K562 (cell line): ENCODE measurements at regions not wholly inside any gene's neighbourhood (a gene's known extent, or its start where the extent isn't known, plus 50 kb on each side); places are given as distances from the start of the nearest gene placed in this dataset.

ENCODE experiments used
- ATAC-seq: fragments of 200-7000 bp; cut with Tn5 transposase; 3 replicates; pipeline ENCODE4 v1.9.1; 2020; ENCODE audit warnings: moderate library complexity
- BruUV-seq: library from RNA; stranded (reverse); fragments of 400-500 nt; replicated peaks from 2 replicates; lab custom pipeline; 2021; lab: Mats Ljungman, UMichigan
- CTCF ChIA-PET: fragments of 300-600 bp; formaldehyde crosslinking; extraction: SDS; loops from one replicate; lab custom pipeline; 2021; ENCODE audit warnings: low intra/inter-chr PET ratio; lab: Yijun Ruan, JAX
- POLR2A ChIA-PET: fragments of 300-600, 350-650 bp; sonication (Branson Sonifier 250); formaldehyde crosslinking; extraction: SDS; loops from one replicate; lab custom pipeline; 2021; ENCODE audit warnings: antibody characterized with exemption, inconsistent platforms; lab: Yijun Ruan, JAX
- DNase-seq, 4 experiments: peaks; one replicate each; pipeline versions ENCODE4 v3.0.0 to v3.0.0-alpha.2; 2011 to 2018; ENCODE audit warnings: low spot score in 3 of 4, mixed read lengths in 3 of 4; ENCODE audit errors: extremely low read depth in 1 of 4
- FAIRE-seq: peaks from 2 replicates; lab custom pipeline; 2011; peaks lifted over from hg19 to GRCh38; lab: Jason Lieb, UNC
- H2AFZ ChIP-seq: 2 replicates; pipeline ENCODE4 v1.6.0; 2011; ENCODE audit warnings: low read depth, low read length, control low read depth, inconsistent platforms
- H3K27ac ChIP-seq: fragments of 200-600 bp; 3 replicates; pipeline ENCODE4 v1.8.0; 2011; ENCODE audit warnings: low read depth, mild to moderate bottlenecking, control low read depth, inconsistent platforms, low read length, moderate library complexity, mixed read lengths; ENCODE audit errors: extremely low read depth
- H3K27me3 ChIP-seq, 2 experiments: fragments of 300-600 bp in 1 of 2; 2 replicates in 1 of 2; 3 replicates in 1 of 2; pipeline versions ENCODE4 v1.6.0 to v1.8.0; 2011; ENCODE audit warnings: inconsistent platforms in 2 of 2, low read length in 2 of 2, mild to moderate bottlenecking in 1 of 2, mixed read lengths in 1 of 2, moderate library complexity in 1 of 2; ENCODE audit not compliant: control insufficient read depth in 2 of 2, insufficient read depth in 2 of 2
- H3K36me3 ChIP-seq: fragments of 300-600 bp; 3 replicates; pipeline ENCODE4 v1.8.0; 2011; ENCODE audit warnings: mild to moderate bottlenecking, low read length, inconsistent platforms; ENCODE audit not compliant: control insufficient read depth, insufficient read depth
- H3K4me1 ChIP-seq, 2 experiments: fragments of 200-600 bp in 1 of 2; replicated peaks in 1 of 2; 2 replicates in 1 of 2; 3 replicates in 1 of 2; pipeline versions ENCODE4 v1.5.1 to v1.8.0; 2011; ENCODE audit warnings: inconsistent platforms in 2 of 2, low read length in 2 of 2, mild to moderate bottlenecking in 1 of 2, mixed read lengths in 1 of 2, moderate library complexity in 1 of 2; ENCODE audit not compliant: control insufficient read depth in 2 of 2, insufficient read depth in 2 of 2
- H3K4me2 ChIP-seq: 2 replicates; pipeline ENCODE4 v1.6.1; 2011; ENCODE audit warnings: low read length, control low read depth, inconsistent platforms, mixed read lengths; ENCODE audit not compliant: insufficient read depth
- H3K4me3 ChIP-seq: fragments of 200-600 bp; sonication (generic), shearing (Covaris generic); 2 replicates; pipeline ENCODE4 v1.5.1; 2016; ENCODE audit warnings: control low read depth, inconsistent platforms
- H3K79me2 ChIP-seq: fragments of 200-600 bp; 3 replicates; pipeline ENCODE4 v1.8.0; 2011; ENCODE audit warnings: low read length, inconsistent platforms; ENCODE audit not compliant: control insufficient read depth, insufficient read depth
- H3K9ac ChIP-seq, 2 experiments: 2 replicates each; pipeline versions ENCODE4 v1.6.0 to v1.6.1; 2011; ENCODE audit warnings: low read depth in 2 of 2, low read length in 2 of 2, control low read depth in 1 of 2, inconsistent platforms in 1 of 2, mild to moderate bottlenecking in 1 of 2, mixed read lengths in 1 of 2; ENCODE audit not compliant: insufficient read depth in 1 of 2
- H3K9me1 ChIP-seq: one replicate; pipeline ENCODE4 v1.6.0; 2011; ENCODE audit warnings: inconsistent platforms, mild to moderate bottlenecking, low read length, moderate library complexity; ENCODE audit not compliant: control insufficient read depth, insufficient read depth
- H3K9me3 ChIP-seq: replicated peaks from 2 replicates; pipeline ENCODE4 v1.5.1; 2011; ENCODE audit warnings: low read depth, low read length, inconsistent platforms; ENCODE audit not compliant: control insufficient read depth, insufficient read depth
- H4K20me1 ChIP-seq: replicated peaks from 2 replicates; pipeline ENCODE4 v1.6.1; 2011; ENCODE audit warnings: low read length, inconsistent platforms, mixed read lengths; ENCODE audit not compliant: control insufficient read depth, insufficient read depth
- CREB1 ChIP-seq, 2 experiments: sonication (generic) in 1 of 2; formaldehyde crosslinking in 1 of 2; IDR thresholded peaks; 2 replicates each; pipeline versions ENCODE4 v1.6.1 to v1.8.0; 2012 to 2022; ENCODE audit warnings: inconsistent platforms in 1 of 2, mild to moderate bottlenecking in 1 of 2, missing genetic modification reagents in 1 of 2, moderate library complexity in 1 of 2
- GTF2E2 ChIP-seq: fragments of 200-800 bp; sonication (Bioruptor generic); IDR thresholded peaks from 2 replicates; pipeline ENCODE4 v1.6.1; 2016; ENCODE audit warnings: missing genetic modification characterization, missing compliant biosample characterization
- MITF ChIP-seq: IDR thresholded peaks from 2 replicates; pipeline ENCODE4 v1.6.1; 2014; ENCODE audit warnings: antibody characterized with exemption
- POLR2G ChIP-seq: fragments of 200-400 bp; formaldehyde crosslinking; IDR thresholded peaks from 2 replicates; pipeline ENCODE4 v1.6.1; 2017; ENCODE audit warnings: low read depth, mild to moderate bottlenecking, antibody characterized with exemption, low read length, moderate library complexity
- PRMT5 ChIP-seq: sonication (generic); formaldehyde crosslinking; IDR thresholded peaks from 2 replicates; pipeline ENCODE4 v1.5.0; 2020; ENCODE audit warnings: missing genetic modification reagents
- RBFOX2 ChIP-seq: fragments of 200-400 bp; formaldehyde crosslinking; IDR thresholded peaks from 2 replicates; pipeline ENCODE4 v1.6.1; 2017; ENCODE audit warnings: low read depth, mild to moderate bottlenecking, low read length, moderate library complexity
- RREB1 ChIP-seq: fragments of 250-450 bp; sonication (Bioruptor Pico); IDR thresholded peaks from 2 replicates; pipeline ENCODE4 v1.4.0; 2020
- SPI1 ChIP-seq: IDR thresholded peaks from 2 replicates; pipeline ENCODE4 v1.6.1; 2011; ENCODE audit warnings: low read depth, low read length, control low read depth, borderline replicate concordance
- WGBS: fragments of 100-300 bp; shearing (Covaris generic); methylation state at CpG from one replicate; pipeline ENCODE4 v1.1.6; 2016; ENCODE audit warnings: low coverage, mixed read lengths; ENCODE audit not compliant: insufficient coverage; ENCODE audit errors: missing lambda C conversion rate; 5-methylcytosine and 5-hydroxymethylcytosine counted together
- in situ Hi-C: fragments of 300-500 bp; cut with MboI; formaldehyde crosslinking; loops from 4 replicates; pipeline ENCODE4 v1.15.0; 2018; ENCODE audit warnings: inconsistent platforms, mixed read lengths
- intact Hi-C: fragments of 100-400 bp; cut with micrococcal nuclease; formaldehyde crosslinking; loops from 2 replicates; pipeline ENCODE4 v1.14.2; 2022
- TF ChIP-seq, protein P1 (sequence below): fragments of 450-650 bp; formaldehyde crosslinking; IDR thresholded peaks from 2 replicates; pipeline ENCODE4 v1.4.0; 2020; ENCODE audit warnings: mild to moderate bottlenecking, moderate library complexity

GRCh38 chr11:23632293-23632692, 772.0 kb upstream of the CCDC179 start:
- Histone ChIP-seq H3K79me2 (no peaks in the 10 kb centered on the region), H3K9me3 (no peaks in the 10 kb centered on the region), H3K27ac (no peak overlapping the region), H3K36me3 (no peaks in the 10 kb centered on the region), H4K20me1 (no peaks in the 10 kb centered on the region), H2AFZ (no peak overlapping the region), H3K4me3 (no peak overlapping the region), H3K4me2 (no peak overlapping the region), H3K9me1 (no peaks in the 10 kb centered on the region), H3K27me3 (no peaks in the 10 kb centered on the region), H3K9ac (no peak overlapping the region), H3K4me1 (no peaks in the 10 kb centered on the region)
- no peak for FAIRE-seq
- WGBS = 12% methylated on average over 2 of the region's 2 CpGs
- CTCF ChIA-PET = no interaction called here
- no peak for ATAC-seq
- DNase-seq = no peak
- POLR2A ChIA-PET = no interaction called here
- intact Hi-C loops (no loop called here), in situ Hi-C loops (no loop called here)
- no TSS peak for BruUV-seq
- TF ChIP-seq RREB1 = no peak
- TF ChIP-seq CREB1 (IDR thresholded peaks at IDR 0.05) = no peak
- no peak for TF ChIP-seq CREB1 (CRISPR knock-in tag; IDR thresholded peaks at IDR 0.05)
- TF ChIP-seq RBFOX2 = no peak
- no peak for TF ChIP-seq MITF
- TF ChIP-seq, protein P1, sequence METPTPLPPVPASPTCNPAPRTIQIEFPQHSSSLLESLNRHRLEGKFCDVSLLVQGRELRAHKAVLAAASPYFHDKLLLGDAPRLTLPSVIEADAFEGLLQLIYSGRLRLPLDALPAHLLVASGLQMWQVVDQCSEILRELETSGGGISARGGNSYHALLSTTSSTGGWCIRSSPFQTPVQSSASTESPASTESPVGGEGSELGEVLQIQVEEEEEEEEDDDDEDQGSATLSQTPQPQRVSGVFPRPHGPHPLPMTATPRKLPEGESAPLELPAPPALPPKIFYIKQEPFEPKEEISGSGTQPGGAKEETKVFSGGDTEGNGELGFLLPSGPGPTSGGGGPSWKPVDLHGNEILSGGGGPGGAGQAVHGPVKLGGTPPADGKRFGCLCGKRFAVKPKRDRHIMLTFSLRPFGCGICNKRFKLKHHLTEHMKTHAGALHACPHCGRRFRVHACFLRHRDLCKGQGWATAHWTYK (CRISPR knock-in tag) = no peak
- no peak for TF ChIP-seq GTF2E2 (tag)
- no peak for TF ChIP-seq PRMT5 (CRISPR knock-in tag)
- TF ChIP-seq POLR2G = no peak
- TF ChIP-seq SPI1 = no peak
